Stimulated activated CD4-positive, alpha-beta T cell treated with anti-CD3 and anti-CD28 coated beads, Interleukin-15, amount 100 ng/mL, for 48 hours (primary cell): ENCODE measurements at regions not wholly inside any gene's neighbourhood (a gene's known extent, or its start where the extent isn't known, plus 50 kb on each side); places are given as distances from the start of the nearest gene placed in this dataset.

Experiments
- DNase-seq, 2 donors: peaks; one replicate each; pipeline ENCODE4 v3.0.0-alpha.2; 2020; ENCODE audit warnings: low read depth in 2 of 2

GRCh38 chr10:78319371-78319770 lies 285.7 kb downstream of the RPS24 start:
- DNase-seq = no peak

DNA sequence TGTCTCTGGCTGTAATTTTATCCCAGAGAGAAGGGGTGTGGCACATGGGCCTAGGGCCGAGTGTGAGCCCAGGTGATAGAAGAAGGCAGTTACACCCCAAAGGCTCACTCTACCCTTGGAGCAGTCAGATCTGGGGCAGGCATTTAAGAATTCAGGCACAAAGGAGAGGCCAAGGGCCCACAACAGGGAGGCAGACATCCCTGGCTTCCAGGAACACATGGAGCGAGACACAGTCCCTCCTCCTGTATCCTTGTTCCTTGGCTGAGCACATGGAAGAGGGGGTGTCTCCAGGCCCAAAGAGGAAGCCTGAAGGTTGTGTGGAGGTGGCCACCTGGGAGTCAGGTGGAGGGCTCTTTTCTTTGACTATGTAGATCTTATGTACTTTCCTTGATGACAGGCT lies 286.2 kb downstream of the RPS24 start:
- DNase-seq = no peak

GRCh38 chr10:78320506-78320905 lies 286.8 kb downstream of the RPS24 start:
- no peak for DNase-seq

DNA sequence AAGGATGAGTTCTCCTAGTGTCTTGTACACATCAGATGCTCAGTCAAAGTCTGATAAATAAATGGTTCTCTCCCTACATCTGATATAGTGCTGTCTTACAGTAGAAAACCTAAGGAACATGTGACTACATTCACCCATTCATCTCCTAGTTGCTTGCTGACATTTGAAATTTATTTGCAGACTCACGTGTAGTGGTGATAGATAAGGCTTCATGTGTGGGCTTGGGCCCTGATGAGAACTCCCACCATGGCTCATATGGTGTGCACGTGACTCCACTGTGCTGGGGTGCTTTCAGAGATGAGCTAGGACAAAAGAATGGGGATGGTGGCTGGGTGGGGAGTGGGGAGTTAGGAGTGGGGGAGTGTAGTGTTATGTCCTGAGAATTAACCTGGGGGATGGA lies 287.3 kb downstream of the RPS24 start:
- DNase-seq = no peak

DNA sequence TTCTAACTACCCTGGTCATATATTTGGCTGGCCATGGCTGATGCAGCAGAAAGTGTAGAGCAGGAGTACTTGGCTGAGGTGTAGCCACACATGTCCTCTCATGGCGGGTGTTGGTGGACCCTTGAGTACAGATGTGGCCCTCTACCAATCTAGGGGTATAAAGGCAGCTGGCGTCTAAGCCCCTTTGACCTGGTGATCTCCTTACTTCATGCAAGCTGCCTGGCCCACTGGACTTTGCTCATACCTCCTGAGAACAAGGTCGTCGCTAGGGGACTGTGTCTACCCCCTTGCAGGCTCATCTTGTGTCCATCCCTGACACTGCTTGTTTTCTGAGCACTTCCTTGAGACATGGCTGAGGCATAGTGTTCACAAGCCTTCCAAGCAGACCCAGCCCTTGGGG lies 287.8 kb downstream of the RPS24 start:
- no peak for DNase-seq

DNA sequence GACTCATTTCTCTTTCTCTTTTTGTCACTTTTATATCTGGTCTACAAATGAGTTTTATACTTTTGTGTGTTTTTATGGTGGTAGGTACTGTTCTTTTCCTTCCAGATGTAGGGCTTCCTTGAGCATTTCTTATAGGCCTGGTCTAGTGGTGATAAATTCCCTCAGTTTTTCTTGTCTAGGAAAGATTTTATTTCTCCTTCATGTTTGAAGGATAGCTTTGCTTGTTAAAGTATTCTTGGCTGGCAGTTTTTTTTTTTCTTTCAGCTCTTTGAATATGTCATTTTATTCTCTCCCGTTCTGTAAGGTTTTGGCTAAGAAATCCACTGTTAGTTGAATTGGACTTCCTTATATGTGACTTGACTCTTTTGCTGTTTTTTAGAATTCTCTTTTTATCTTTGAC lies 292.7 kb downstream of the RPS24 start:
- no peak for DNase-seq

DNA sequence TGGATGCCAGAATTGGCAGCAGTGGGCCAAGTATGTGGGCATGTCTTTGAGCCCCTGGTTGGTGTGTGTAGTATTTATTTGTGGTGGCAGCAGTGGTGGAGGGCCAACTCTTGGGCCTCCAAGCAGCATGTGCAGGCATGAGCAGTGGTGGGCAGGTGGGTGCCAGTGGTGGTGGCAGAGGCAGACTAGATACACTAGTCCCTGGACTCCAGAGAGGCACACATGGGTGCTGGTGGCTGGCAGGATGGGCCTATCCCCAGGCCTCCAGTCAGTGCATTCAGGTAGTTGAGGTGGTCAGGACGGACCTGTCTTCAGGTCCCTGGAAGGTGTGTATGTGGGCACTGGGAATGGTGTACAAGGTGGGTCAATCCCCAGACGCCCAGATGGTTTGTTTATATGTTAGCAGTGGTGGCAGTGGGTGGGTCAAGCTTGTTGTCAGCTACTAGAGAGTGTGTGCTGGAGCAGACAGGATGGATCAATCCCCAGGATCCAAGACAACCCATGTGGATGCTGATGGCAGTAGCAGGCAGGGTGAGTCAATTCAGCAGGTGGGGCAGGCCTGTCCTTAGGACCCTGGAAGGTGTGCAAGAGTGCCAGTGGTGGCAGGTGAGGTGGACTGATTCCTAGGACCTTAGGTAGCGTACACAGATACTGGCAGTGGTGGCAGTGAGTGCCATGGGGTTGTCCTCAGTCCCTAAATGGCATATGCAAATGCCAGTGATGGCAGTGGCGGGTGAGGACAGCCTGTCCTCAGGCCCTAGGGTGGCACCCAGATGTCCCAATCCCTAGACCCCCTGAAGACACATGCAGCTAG lies 294.3 kb downstream of the RPS24 start:
- no peak for DNase-seq

- DNase-seq = no peak
These were observed 295.1 kb downstream of the RPS24 start for GRCh38 chr10:78328592-78329404.

- DNase-seq = no peak
These were observed 297.2 kb downstream of the RPS24 start for GRCh38 chr10:78330884-78331283.

DNA sequence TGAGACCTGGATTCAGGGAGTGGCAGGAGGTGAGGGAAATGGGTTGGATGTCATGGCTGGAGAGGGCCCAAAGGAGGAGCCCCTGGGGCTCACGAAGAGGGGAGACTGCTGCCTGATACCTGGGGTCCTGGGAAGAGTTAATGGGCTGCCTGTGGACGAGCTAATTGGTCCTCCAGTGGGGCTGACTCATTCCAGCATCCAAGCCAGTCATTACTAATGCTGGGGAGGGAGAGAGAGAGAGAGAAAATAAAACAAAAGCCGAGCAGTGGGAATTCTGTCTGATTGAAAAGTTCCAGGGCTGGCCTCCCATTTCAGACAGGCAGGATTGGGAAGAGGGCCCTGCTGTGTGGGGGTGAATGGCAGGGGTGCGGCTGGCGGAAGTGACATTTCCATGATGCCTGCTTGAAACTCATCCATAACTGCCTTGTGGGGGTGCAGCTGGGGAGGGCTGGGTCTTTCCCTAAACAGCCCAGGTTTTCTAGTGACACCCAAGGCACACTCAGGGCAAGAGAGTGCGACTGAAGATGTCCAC lies 297.8 kb downstream of the RPS24 start:
- no peak for DNase-seq

DNA sequence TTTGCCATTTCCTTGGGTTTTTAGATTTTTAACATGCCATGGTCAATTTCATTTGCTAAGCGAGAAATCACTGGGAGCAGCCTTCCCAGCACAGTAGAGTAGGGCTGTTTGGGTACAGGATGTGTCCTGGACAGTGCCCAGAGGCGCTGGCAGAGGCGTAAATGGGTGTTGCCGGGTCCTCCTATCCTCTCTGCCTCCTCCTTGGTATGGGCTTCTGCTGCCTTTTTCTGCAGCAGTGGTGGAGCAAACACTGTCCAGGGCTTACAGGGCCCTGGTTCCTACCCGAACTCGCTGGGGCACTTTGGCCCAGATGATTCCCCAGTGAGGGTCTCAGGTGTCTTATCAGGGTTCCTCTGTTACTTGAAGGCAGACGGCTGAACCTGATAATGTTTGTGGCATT lies 298.3 kb downstream of the RPS24 start:
- no peak for DNase-seq

- DNase-seq = no peak
These were observed 299.0 kb downstream of the RPS24 start for GRCh38 chr10:78332657-78333056.

GRCh38 chr10:78333362-78334143 lies 299.9 kb downstream of the RPS24 start:
- no peak for DNase-seq

DNA sequence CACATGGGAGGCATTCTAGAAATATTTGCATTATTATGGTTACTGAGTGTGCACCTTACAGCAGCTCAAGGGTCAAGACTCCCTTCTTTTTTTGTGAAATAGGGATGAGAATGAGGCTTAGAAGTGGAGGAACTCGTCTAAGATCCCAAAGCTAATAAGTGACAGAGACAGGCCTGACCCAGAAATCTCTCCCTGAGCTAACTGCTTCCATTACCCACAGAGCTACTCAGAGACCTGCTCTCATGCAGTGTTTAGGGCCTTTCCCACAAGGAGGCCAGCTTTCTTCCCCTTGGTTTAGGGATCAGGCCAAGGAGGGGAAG lies 301.7 kb downstream of the RPS24 start:
- DNase-seq = no peak

DNA sequence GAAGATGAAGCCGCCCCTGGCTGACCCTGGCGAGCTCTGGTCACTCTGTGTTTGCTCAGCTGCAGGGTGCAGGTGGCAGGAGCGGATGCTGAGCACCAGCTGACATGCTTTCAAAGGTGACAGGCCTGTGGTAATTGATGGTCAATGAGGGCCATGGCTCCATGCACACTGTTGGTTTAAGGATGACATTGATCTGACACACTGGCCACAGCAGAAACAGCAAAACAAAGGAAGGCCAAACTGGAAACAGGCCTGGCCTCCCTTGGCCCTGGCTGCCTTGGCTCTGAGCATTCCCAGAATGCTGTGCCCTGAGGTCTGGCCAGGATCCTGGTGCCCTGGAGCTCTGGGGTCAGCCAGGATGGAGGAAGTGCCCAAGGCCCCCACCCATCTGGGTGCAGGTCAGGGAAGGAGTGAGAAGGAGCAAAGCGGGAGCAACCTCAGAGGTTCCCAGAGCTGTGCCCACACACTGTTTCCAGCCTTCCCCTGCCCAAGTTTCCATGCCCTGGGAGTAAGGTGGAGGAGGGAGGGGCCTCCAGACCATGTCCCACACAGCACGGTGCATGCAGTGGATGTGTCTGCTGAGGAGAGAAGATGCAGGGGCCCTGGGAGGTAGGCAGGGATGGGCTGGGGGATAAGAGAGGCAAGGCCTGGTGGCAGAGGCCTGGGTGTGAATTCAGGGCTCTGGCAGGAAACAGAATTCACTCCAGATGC lies 302.2 kb downstream of the RPS24 start:
- DNase-seq = no peak

DNA sequence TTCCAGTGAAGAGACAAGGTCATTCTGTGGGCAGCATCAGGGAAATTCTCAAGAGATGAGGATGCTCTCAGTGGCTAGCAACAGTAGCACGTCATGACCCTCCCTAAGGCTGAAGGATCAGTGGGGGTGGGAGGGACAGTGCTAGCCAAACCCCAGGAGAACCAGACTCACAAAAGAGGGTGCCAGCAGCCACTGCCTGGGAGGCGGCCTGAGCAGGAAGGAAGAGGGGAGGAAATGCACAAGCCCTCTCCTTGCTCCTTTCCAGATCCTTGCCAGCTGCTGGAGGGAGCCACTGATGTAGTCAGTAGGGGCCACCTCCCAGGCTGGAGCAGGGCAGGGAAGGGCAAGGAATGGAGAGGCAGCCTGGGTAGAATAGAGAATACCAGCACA lies 302.7 kb downstream of the RPS24 start:
- no peak for DNase-seq

GRCh38 chr10:78337016-78337415 lies 303.4 kb downstream of the RPS24 start:
- DNase-seq = no peak

DNA sequence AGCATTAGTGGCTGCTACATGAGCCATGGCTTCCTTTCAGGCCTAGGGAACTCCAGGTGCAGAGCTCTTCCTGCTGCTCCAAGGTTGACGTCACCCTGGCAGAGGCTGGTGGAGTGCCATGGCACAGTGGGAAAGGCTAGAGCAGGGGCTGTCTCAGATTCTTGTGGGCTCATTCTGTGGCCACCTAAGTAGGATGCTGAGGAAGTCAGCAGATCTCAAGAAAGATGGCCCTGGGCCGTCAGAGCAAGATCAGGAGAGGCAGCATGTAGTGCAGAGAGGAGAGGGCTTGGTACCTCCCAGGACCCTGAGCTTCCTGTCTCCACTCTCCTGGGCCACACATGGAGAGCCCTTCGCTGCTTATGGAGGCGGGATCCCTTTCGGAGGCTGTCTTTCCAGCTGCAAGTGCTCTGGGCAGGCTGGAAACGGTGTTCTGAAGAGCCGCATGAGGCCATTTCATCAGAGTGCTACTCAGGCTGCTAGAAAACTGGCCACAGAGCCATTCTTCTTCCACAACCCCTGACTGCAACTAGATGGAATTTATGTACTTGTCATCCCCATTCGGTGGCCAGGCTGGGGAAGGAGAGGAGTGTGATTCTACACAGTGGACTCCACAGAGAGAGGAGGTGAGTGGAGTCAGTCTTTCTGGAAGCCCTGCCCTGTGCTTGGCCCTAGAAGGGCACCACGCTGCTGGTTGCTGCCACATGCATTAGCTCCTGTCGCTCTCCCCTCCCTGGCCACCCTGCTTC lies 304.2 kb downstream of the RPS24 start:
- no peak for DNase-seq

- DNase-seq = no peak
These were observed 305.1 kb downstream of the RPS24 start for GRCh38 chr10:78338717-78339116.

DNA sequence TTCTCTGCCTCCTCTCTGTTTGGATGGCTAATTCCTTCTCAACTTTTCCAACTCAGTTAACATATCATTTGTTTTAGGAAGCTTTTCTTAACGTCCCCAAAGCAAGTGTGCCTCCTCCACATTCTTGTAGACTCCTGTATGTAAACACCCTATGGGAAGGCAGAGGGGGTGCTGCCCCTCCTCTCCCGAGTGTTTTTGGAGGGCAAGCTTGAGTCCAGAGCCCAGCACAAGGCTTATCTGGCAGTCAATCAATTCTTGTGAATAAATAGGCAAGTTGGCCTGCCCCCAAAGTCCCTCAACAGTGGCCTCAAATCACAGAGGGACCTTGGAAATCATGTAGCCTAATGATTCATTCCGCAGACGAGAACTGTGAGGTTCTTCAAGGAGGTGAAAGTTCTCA lies 305.6 kb downstream of the RPS24 start:
- no peak for DNase-seq
